ENCODE measurements at regions not wholly inside any gene's neighbourhood (a gene's known extent, or its start where the extent isn't known, plus 50 kb on each side); places are given as distances from the start of the nearest gene placed in this dataset.

DNA sequence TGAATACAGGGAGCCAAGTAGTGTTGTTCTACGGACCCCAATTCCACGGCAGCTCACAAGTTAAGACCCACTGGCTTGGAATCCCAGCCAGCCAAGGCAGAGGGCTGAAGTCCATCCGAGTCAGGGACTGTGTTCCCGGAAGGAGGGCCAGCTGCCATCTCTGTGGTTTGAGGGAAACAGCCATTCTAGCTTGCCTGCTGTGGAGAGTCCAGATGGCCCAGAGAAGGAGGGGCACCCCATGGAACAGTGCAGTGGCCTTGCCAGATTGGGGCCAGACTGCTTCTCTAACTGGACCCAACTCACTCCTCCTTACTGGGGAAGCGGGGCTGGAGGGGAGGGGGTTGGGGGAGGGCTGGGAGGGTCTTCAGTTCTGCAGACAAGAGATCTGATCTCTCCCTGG is 156.4 kb downstream of the FAM181B start:
- no peak overlapping the region for H3K4me3 ChIP-seq
- 7% methylated on average over 5 of the region's 5 CpGs for WGBS (ENCODE audit: insufficient coverage, insufficient replicate concordance, low lambda C conversion rate, missing lambda C conversion rate)
- RAD21 ChIA-PET (ENCODE audit: unreplicated experiment), result no interaction called here
- H3K27ac ChIP-seq (ENCODE audit: control insufficient read depth, insufficient read depth), result no peak overlapping the region
- H3K79me2 ChIP-seq (ENCODE audit: control insufficient read depth, insufficient read depth, low read length), result no peaks in the 10 kb centered on the region
- no peak for TF ChIP-seq JUNB (IDR thresholded peaks at IDR 0.05)
- TF ChIP-seq BACH1 (IDR thresholded peaks at IDR 0.05; ENCODE audit: borderline replicate concordance), result no peak
- no peak for TF ChIP-seq MTA3 (IDR thresholded peaks at IDR 0.05; ENCODE audit: borderline replicate concordance, low read length)
- TF ChIP-seq DPF2 (IDR thresholded peaks at IDR 0.05), result no peak
- no peak for TF ChIP-seq NR2F1 (conservative IDR thresholded peaks at IDR 0.05)
- TF ChIP-seq, protein P1, sequence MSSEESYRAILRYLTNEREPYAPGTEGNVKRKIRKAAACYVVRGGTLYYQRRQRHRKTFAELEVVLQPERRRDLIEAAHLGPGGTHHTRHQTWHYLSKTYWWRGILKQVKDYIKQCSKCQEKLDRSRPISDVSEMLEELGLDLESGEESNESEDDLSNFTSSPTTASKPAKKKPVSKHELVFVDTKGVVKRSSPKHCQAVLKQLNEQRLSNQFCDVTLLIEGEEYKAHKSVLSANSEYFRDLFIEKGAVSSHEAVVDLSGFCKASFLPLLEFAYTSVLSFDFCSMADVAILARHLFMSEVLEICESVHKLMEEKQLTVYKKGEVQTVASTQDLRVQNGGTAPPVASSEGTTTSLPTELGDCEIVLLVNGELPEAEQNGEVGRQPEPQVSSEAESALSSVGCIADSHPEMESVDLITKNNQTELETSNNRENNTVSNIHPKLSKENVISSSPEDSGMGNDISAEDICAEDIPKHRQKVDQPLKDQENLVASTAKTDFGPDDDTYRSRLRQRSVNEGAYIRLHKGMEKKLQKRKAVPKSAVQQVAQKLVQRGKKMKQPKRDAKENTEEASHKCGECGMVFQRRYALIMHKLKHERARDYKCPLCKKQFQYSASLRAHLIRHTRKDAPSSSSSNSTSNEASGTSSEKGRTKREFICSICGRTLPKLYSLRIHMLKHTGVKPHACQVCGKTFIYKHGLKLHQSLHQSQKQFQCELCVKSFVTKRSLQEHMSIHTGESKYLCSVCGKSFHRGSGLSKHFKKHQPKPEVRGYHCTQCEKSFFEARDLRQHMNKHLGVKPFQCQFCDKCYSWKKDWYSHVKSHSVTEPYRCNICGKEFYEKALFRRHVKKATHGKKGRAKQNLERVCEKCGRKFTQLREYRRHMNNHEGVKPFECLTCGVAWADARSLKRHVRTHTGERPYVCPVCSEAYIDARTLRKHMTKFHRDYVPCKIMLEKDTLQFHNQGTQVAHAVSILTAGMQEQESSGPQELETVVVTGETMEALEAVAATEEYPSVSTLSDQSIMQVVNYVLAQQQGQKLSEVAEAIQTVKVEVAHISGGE (CRISPR knock-in tag; IDR thresholded peaks at IDR 0.05), result no peak
- 0 out of 4 replicates have a peak, but pooled peaks cover 0 to 1% of the 10 kb centered on the region in 2 experiments for H3K27me3 ChIP-seq (replicated peaks in 1 of 2; ENCODE audit: control insufficient read depth in 2 of 2, insufficient read depth in 2 of 2, low read length in 1 of 2)
- CTCF ChIA-PET, result no interaction called here
- no peak overlapping the region for H2AFZ ChIP-seq (ENCODE audit: control insufficient read depth, low read depth, low read length)
- SMC1A ChIA-PET (ENCODE audit: uncharacterized antibody, unreplicated experiment), result no interaction called here
- H3K4me1 ChIP-seq (ENCODE audit: control insufficient read depth, insufficient read depth, low read length), result no peaks in the 10 kb centered on the region
- no peak for DNase-seq (ENCODE audit: low read depth, low spot score)
- no peaks in the 10 kb centered on the region for H3K9me3 ChIP-seq (replicated peaks; ENCODE audit: control insufficient read depth, insufficient read depth, low read length)
- H3K36me3 ChIP-seq (ENCODE audit: control insufficient read depth in 2 of 2, insufficient read depth in 2 of 2, low read length in 1 of 2), result no peaks in the 10 kb centered on the region
- ATAC-seq, result no peak
- no TSS peak for BruUV-seq (replicated peaks)
- in situ Hi-C loops (cut with MboI), result no loop called here
- H3K9ac ChIP-seq (ENCODE audit: control insufficient read depth, insufficient read depth, low read length), result no peak overlapping the region
- no peaks in the 10 kb centered on the region for H4K20me1 ChIP-seq (ENCODE audit: control insufficient read depth, insufficient read depth)
- no peak overlapping the region for H3K4me2 ChIP-seq (ENCODE audit: control insufficient read depth, insufficient read depth)
- POLR2A ChIA-PET, result no interaction called here
- intact Hi-C loops (cut with micrococcal nuclease; ENCODE audit: unreplicated experiment), result no loop called here
- no peak for FAIRE-seq
